Activated CD4-positive, CD25-positive, alpha-beta regulatory T cell (primary cell): ENCODE measurements at regions not wholly inside any gene's neighbourhood (a gene's known extent, or its start where the extent isn't known, plus 50 kb on each side); places are given as distances from the start of the nearest gene placed in this dataset.
"Not testable (repeated sequence)": the region's sequence is repeated elsewhere in the genome, so short reads cannot be mapped to it uniquely, and the experiment has no call there.

ENCODE experiments used
- DNase-seq, 4 experiments: peaks; one replicate each; lab custom pipeline; 2025; lab: John Stamatoyannopoulos, UW

- no peak for DNase-seq
Observed at GRCh38 chr11:116335891-116336290, 436.9 kb downstream of the BUD13 start.

- DNase-seq = no peak
Observed at GRCh38 chr11:116335078-116335477, 437.7 kb downstream of the BUD13 start.

- DNase-seq = no peak
Observed at GRCh38 chr11:116334596-116334995, 438.2 kb downstream of the BUD13 start.

DNA sequence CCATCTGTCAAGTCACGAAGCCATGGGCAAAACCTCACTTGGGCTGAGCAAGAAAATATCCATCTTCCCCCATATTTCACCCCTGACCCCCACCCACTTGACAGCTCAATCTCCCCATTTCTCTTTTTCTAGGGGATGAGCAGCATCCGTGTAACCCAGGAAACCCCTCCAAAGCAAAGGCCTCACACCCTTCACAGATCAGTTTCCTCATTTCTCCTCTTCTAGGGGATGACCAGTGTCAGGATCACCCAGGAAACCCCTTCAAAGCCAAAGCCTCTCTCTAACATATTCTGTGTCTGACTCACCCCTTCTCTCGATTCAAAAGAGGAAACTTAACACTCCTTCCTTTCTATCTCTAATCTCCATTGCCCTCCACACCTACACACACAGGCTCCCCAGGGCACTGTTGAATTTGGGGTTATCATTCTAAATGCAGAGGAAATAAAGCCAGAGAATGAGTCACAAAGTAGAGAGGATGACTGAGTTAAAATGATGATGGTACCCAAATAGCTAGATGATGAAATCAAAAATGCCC, 439.7 kb downstream of the BUD13 start:
- no peak for DNase-seq

GRCh38 chr11:116332391-116332790, 440.4 kb downstream of the BUD13 start:
- DNase-seq = no peak

GRCh38 chr11:116331381-116331780, 441.4 kb downstream of the BUD13 start:
- DNase-seq = no peak

GRCh38 chr11:116330439-116331185, 442.2 kb downstream of the BUD13 start:
- DNase-seq = no peak

GRCh38 chr11:116329354-116330090, 443.3 kb downstream of the BUD13 start:
- DNase-seq = no peak

- DNase-seq = no peak
Observed at GRCh38 chr11:116328851-116329250, 443.9 kb downstream of the BUD13 start.

DNA sequence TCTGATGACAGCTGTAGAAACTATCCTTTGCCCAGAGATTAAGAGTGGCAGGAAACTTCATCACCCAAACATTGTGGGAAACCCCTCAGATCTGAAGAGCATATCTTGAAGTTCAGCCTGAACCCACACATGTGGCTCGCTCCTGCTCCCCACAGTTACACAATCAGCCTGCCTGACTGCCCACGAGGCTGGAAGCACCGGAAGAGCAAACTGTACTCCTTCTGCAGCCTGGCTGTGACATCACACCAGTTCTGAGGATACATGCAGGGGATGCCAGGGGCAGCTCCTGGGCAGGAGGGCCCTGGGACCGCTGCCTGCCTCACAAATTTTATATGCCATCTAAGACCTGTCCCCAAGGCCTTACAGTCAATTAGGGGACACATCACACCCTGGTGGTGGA, 444.4 kb downstream of the BUD13 start:
- no peak for DNase-seq

GRCh38 chr11:116326146-116326545, 446.6 kb downstream of the BUD13 start:
- DNase-seq = no peak

GRCh38 chr11:116325247-116325646, 447.5 kb downstream of the BUD13 start:
- DNase-seq = no peak

DNA sequence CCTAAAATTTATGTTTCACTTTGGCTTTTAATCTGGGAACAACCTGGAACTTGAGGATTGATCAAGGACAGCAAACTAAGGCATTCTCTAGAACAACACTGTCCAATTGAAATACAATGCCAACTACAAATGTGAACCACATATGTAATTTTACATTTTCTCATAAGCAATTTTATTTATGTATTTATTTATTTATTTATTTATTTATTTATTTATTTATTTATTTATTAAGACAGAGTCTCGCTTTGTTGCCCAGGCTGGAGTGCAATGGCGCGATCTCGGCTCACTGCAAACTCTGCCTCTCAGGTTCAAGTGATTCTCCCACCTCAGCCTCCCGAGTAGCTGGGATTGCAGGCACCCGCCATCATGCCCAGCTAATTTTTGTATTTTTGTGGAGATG, 448.7 kb downstream of the BUD13 start:
- DNase-seq = not testable (repeated sequence)

- DNase-seq = no peak
Observed at GRCh38 chr11:116317212-116317611, 455.6 kb downstream of the BUD13 start.

DNA sequence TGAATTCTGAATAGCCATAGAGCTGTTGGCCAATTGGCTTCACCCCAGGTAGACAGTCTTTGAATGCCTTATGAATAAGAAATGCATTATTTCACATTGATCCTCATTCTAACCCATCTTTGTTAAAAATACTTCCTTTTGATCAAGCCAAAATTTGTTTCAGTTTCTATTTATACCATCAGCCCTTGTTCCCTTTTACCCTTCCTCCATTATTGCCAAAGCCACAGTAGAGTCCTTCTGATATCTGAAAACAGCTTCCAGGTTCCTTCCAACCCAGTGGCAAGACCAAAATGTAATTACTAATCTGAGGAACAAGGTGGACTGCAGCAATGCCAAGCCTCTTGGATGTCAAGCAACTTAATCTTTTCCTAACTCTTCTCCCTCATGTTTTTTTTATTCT, 458.8 kb downstream of the BUD13 start:
- DNase-seq = no peak

DNA sequence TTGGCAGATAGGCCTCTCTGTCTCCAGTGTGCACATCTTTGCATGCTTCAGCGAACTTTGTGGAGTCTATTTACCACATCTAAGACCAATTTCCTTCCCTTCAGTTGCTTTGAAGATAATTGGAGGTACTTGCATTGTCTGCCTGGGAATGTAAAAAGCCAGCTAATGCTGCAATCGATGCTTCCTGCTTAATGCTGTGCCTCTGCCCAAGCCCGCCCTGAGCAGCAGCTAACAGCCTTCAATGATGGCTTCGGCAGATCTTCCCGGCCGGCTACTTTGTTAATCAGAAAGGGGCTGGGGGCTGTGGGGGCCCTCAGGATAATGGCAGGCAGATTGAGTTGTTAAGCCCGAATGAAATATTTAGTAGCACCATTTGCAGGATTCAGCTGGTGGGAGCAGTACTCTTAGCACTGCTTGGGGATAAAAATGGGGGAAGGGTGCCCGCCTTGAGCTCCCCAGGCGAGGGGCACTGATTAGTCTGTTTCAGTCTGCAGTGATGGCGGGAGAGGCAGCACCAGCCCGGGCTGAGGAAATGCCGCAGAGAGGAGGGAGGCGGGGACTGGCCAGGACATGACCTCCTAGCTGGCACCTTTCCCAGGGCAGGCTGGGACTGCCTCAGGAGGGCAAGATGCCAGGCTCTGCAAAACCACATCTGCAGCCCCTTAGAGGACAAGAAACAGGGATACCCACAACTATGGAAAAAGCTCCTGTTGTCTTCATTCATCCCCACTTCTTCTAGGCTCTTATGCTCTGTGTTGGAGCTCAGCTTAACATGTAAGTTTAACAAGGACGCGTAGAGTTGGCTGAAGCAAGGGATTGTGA, 460.0 kb downstream of the BUD13 start:
- no peak for DNase-seq

DNA sequence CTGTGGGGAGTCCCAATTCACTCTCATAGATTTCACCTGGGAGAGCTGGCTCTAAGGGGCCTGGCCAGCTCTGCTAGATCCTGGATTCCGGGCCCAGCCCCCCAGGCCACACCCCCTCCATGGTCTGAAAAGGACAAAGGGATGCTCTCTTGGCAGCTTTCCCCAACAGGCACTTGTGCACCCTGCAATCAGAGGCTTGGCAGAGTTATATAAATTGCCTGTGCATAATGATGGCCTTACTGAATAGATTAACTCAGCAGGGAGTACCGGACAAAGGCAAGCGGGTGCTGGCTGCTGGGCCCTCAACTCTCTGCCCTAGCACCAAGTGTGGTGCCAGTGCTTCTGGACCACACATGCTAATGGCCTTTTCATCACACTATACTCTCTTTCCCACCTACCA, 461.6 kb downstream of the BUD13 start:
- DNase-seq = no peak

DNA sequence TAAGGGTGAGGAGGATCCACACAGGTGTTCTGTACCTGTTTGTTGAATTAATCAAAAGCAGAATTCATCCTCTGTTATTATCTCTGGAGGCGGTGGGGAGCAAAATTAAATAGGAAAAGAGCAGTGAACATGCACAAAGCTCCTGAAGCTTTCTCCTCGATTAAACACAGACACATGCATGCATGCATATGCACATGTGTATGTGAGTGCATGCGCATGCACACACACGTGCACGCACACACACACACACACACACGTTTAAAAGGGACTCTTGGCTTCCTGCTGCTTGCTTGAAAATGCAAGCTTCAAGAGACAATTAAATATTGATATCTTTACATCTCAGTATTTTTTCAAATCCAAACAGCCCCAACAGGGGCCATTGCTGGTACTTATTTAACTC, 462.1 kb downstream of the BUD13 start:
- no peak for DNase-seq

DNA sequence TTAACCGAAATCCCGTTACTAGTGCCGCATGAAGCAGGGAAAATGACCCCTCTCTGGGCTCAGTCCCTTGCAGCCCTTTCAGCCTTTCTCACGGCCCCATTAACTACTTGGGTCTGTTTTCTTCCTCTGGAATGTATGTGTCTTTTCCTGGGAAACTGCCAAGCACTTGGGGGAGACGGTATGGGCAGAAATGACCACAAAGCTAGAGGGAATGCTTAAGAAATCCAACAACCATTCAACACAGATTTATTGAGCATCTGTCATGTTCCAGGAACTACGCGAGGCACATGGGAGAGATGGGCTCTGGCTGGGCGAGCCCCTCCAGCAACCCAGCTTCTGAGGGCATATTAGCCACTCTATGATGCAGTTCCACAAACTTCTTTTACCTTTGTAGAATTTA, 462.6 kb downstream of the BUD13 start:
- no peak for DNase-seq

DNA sequence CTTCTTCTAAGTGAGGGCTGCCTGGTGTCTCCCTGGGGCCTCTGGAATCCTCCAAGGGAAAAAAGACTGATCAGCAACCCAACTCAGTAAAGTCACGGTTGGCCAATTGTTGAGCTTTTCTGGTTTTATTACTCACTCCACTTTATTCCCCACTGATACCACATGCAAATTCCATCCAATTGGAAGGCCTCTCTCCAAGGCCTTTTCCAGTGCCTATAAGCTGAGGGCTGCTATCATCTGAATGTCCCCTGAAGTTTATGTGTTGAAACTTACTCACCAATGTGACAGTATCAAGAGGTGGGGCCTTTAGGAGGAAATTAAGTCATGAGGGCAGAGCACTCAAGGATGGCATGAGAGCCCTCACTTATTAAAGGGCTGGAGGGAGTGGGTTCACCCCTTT, 463.3 kb downstream of the BUD13 start:
- no peak for DNase-seq

DNA sequence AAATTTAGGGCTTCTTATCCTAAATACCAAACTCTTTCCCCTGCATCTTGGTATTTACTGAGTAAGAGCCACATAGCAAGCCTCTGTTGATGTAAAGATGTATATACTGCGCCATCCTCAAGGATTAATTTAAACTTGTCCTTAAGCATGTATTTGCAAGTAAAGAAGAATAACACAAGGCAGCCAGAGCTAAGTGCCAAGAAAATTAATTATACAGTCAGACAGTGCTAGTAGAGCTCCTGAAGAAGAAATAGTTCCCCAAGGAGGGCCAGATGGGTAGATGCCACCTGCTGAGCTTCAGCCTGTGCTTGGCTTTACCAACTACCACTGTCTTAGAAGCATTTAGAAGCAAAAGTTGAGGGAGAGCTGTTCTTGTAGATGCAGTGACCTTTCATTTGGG, 470.0 kb downstream of the BUD13 start:
- no peak for DNase-seq

DNA sequence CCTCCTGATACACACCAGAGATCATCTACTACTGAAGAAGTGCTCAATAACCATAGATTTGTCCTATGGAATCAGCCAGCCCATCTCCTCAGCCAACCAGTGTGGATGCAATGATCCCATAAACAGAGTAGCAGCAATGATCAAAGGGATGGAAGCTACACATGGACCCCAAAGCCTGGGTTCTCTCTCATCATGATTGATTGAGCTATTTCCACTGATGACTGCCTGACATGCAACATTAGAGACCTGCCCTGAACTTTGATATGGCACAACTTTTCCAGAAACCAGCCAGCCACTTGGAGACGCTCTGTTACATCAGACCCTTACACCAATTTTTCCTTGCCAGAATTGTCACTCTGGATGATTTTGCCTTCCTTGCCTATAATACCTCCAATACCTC, 471.6 kb downstream of the BUD13 start:
- no peak for DNase-seq

DNA sequence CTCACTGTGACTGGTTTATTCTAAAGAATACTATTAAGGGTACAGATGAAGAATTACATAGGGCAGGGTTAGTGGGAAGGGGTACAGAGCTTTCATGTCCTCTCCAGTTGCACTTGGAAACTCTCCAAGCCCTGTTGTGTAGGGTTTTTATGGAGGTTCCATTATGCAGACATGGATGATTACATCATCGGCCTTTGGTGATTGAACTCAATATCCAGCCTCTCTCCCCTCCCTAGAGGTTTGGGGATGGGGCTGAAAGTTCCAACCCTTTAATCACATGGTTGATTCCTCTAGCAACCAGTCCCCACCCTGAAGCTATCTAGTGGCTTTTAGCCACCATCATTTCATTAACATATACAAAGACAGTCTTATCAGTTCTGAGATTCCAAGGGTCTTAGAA, 472.6 kb downstream of the BUD13 start:
- DNase-seq = no peak
